Fibroblast of villous mesenchyme (primary cell): ENCODE measurements at regions not wholly inside any gene's neighbourhood (a gene's known extent, or its start where the extent isn't known, plus 50 kb on each side); places are given as distances from the start of the nearest gene placed in this dataset.

Source experiments
- DNase-seq: peaks from one replicate; pipeline ENCODE4 v3.0.0-alpha.2; 2010; ENCODE audit warnings: low read depth
- H3K4me3 ChIP-seq: 2 replicates; pipeline ENCODE4 v1.5.1; 2011; ENCODE audit warnings: low read depth, mild to moderate bottlenecking, low read length
- CTCF ChIP-seq: IDR thresholded peaks from 2 replicates; pipeline ENCODE4 v1.5.1; 2012; ENCODE audit warnings: low read depth, mild to moderate bottlenecking, low read length; ENCODE audit not compliant: insufficient read depth

GRCh38 chr2:8153258-8153718 lies 528.6 kb upstream of the ID2 start:
- H3K4me3 ChIP-seq, result no peak overlapping the region
- no peak for DNase-seq
- TF ChIP-seq CTCF, result no peak

GRCh38 chr2:8154270-8154669 lies 527.6 kb upstream of the ID2 start:
- TF ChIP-seq CTCF, result no peak
- no peak overlapping the region for H3K4me3 ChIP-seq
- no peak for DNase-seq

GRCh38 chr2:8154936-8155335 lies 526.9 kb upstream of the ID2 start:
- no peak for DNase-seq
- H3K4me3 ChIP-seq, result no peak overlapping the region
- no peak for TF ChIP-seq CTCF

GRCh38 chr2:8157621-8158430 lies 524.0 kb upstream of the ID2 start:
- no peak for DNase-seq
- no peak for TF ChIP-seq CTCF
- no peak overlapping the region for H3K4me3 ChIP-seq

DNA sequence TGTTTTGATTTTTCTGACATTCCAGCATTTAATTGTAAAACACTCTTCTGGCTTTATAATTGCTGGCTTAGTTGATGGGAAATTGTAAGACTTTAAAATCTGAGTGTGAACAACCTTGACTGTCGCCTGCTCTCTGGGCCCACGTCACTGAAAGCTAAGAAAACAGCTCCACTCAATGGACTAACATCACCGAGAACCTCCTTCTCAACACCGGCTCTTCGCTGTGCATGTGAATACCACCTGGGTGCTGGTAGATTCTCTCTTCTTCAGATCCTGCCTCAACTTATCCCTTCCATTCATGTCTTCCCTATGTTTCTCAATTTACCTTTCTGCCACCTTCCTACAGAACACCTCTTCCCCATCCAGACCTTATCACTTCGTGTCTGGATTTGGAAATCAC lies 523.1 kb upstream of the ID2 start:
- H3K4me3 ChIP-seq, result no peak overlapping the region
- TF ChIP-seq CTCF, result no peak
- DNase-seq, result no peak

- no peak for DNase-seq
- no peak overlapping the region for H3K4me3 ChIP-seq
- TF ChIP-seq CTCF, result no peak
Observed at GRCh38 chr2:8159211-8159965, 522.5 kb upstream of the ID2 start.
